Small intestine (tissue), 7 donors: ENCODE measurements at regions not wholly inside any gene's neighbourhood (a gene's known extent, or its start where the extent isn't known, plus 50 kb on each side); places are given as distances from the start of the nearest gene placed in this dataset.
"Not testable (repeated sequence)": the region's sequence is repeated elsewhere in the genome, so short reads cannot be mapped to it uniquely, and the experiment has no call there.

Experiments used
- DNase-seq, 2 donors: peaks; one replicate each; pipeline versions ENCODE4 v3.0.0 to v3.0.0-alpha.2; 2013
- FAIRE-seq: peaks from 2 replicates; lab custom pipeline; 2012; peaks lifted over from hg19 to GRCh38; lab: Jason Lieb, UNC
- H3K27ac ChIP-seq, 3 donors: one replicate each; pipeline ENCODE4 v1.5.1; 2013; ENCODE audit warnings: low read length in 2 of 3, mild to moderate bottlenecking in 2 of 3, control low read depth in 1 of 3, inconsistent platforms in 1 of 3, low read depth in 1 of 3, moderate library complexity in 1 of 3
- H3K27me3 ChIP-seq, 3 donors: one replicate each; pipeline ENCODE4 v1.6.1; 2013; ENCODE audit warnings: low read length in 3 of 3, inconsistent platforms in 1 of 3; ENCODE audit not compliant: control insufficient read depth in 3 of 3, insufficient read depth in 3 of 3
- H3K36me3 ChIP-seq, 3 donors: one replicate each; pipeline ENCODE4 v1.6.1; 2013; ENCODE audit warnings: low read length in 3 of 3, inconsistent platforms in 1 of 3, low read depth in 1 of 3, mild to moderate bottlenecking in 1 of 3, moderate library complexity in 1 of 3; ENCODE audit not compliant: control insufficient read depth in 3 of 3, insufficient read depth in 2 of 3
- H3K4me1 ChIP-seq, 3 donors: one replicate each; pipeline ENCODE4 v1.6.1; 2013; ENCODE audit warnings: low read length in 2 of 3, inconsistent platforms in 1 of 3, low read depth in 1 of 3, mild to moderate bottlenecking in 1 of 3, moderate library complexity in 1 of 3; ENCODE audit not compliant: control insufficient read depth in 3 of 3, insufficient read depth in 2 of 3
- H3K4me3 ChIP-seq, 3 donors: one replicate each; pipeline ENCODE4 v1.5.1; 2013; ENCODE audit warnings: low read length in 3 of 3, control low read depth in 1 of 3, inconsistent platforms in 1 of 3, low read depth in 1 of 3, mild to moderate bottlenecking in 1 of 3, moderate library complexity in 1 of 3
- H3K9me3 ChIP-seq, 2 donors: one replicate each; pipeline ENCODE4 v1.6.1; 2013; ENCODE audit warnings: low read depth in 1 of 2, low read length in 1 of 2; ENCODE audit not compliant: control insufficient read depth in 2 of 2, insufficient read depth in 1 of 2
- WGBS, 3 donors: extraction: QIAGEN DNeasy Blood & Tissue Kit; methylation state at CpG; one replicate each; pipeline ENCODE4 v1.1.7; 2013; 5-methylcytosine and 5-hydroxymethylcytosine counted together
- donor health status: healthy with polysubstance abuse.
- donor health status: control.
- donor health status: control.
- donor health status: Bipolar disorder and iron deficiency.
- donor health status: healthy.

DNA sequence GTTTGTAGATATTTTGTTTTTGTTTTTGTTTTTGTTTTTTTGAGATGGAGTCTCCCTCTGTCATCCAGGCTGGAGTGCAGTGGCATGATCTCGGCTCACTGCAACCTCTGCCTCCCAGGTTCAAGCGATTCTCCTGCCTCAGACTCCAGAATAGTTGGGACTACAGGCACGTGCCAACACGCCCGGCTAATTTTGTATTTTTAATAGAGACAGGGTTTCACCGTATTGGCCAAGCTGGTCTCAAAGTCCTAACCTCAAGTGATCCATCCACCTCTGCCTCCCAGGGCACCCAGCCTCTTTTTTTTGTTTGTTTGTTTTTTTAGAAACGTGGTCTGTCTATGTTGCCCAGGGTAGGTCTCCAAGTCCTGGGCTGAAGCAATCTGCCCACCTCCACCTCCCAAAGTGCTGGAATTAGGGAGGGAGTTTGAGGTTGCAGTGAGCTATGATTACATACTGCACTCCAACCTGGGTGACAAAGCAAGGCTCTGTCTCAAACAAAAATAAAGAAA is 74.7 kb upstream of the ZNF281 start:
- not testable (repeated sequence) for H3K4me3 ChIP-seq, H3K9me3 ChIP-seq, H3K4me1 ChIP-seq, H3K27me3 ChIP-seq, FAIRE-seq, H3K27ac ChIP-seq, DNase-seq, H3K36me3 ChIP-seq
- WGBS, 3 donors = 78 to 89% (median 85%) methylated on average over 7 of the region's 7 CpGs

DNA sequence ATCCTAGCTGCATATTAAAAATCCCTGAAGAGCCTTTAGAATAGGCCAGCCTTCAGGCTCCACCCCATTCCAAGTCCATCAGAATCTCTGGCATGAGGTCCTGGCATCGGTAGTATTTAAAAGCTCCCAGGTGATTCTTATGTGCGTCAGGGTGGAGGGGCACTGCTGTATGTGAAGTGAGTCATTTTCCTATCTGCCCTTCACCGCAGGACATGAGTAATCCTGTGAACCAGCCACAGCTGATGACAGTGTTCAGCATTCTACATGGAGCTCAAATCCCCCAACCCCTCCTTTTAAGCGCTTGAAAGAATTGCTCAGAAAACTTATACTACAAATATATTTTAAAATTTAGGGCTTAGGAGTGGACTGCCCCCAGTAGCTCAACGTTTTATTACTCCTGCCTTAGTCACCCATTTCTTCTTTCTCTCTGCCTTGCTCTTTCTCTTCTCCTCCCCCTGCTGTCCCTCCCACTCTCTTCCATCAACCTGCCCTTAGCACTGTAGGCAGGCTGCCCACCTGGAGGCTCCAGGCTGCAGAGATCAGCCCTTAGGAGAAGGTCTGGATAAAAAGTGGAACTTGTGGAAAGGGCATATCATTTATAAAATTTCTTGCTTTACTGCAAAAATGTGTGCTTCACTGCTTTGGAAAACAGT is 73.8 kb upstream of the ZNF281 start:
- H3K27me3 ChIP-seq = no peaks in the 10 kb centered on the region
- no peak overlapping the region for H3K27ac ChIP-seq
- H3K4me1 ChIP-seq = peaks cover 0 to 7% (median 7%) of the 10 kb centered on the region in 3 donors
- FAIRE-seq (no peak), DNase-seq (peak; percentile 53 to 74)
- no peak overlapping the region for H3K4me3 ChIP-seq
- H3K9me3 ChIP-seq = no peaks in the 10 kb centered on the region
- no peaks in the 10 kb centered on the region for H3K36me3 ChIP-seq
- WGBS, 3 donors = 14 to 26% (median 19%) methylated on average over 5 of the region's 5 CpGs

DNA sequence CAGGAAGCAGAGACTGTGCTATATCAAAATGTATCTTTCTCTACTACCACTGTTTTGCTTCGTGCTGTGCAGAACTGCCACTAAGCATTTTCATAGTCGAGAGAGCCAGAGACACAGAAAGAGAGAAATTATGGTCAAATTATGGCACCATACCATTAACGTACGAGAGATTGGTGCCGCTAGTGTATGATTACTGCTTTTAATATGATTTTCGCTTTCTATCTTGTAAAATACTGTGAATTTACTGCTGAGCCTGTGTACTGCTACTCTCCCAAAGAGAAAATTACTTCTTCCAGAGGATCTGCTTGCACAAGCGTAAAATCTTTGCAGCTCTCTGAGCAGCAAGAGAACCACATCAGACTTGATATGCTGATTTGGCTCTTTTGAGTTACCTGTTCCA is 71.1 kb upstream of the ZNF281 start:
- Histone ChIP-seq H3K27me3 (no peaks in the 10 kb centered on the region), H3K36me3 (no peaks in the 10 kb centered on the region), H3K4me1 (peaks cover 0 to 10% (median 7%) of the 10 kb centered on the region in 3 donors), H3K27ac (no peak overlapping the region), H3K4me3 (no peak overlapping the region), H3K9me3 (no peaks in the 10 kb centered on the region)
- 87 to 94% (median 89%) methylated on average over 7 of the region's 7 CpGs for WGBS, 3 donors
- FAIRE-seq = no peak
- no peak for DNase-seq

DNA sequence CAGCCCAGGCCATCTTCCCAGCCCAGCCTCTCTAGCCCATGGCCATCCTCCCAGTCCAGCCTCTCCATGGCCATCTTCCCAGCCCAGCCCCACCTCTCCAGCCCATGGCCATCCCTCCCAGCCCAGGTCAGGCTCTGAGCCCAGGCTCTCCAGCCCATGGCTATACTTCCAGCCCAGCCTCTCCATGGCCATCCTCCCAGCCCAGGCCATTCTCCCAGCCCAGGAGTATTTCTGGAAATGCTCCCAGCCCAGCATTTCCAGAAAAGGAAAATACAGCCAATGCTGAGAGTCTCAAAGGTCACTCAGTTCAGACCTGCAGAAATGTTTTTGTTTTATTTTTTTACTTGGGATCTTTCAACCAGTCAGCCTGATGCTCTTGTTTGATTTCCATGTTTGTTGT is 70.0 kb upstream of the ZNF281 start:
- Histone ChIP-seq H3K4me3 (no peak overlapping the region), H3K27me3 (no peaks in the 10 kb centered on the region), H3K27ac (no peak overlapping the region), H3K9me3 (no peaks in the 10 kb centered on the region), H3K36me3 (no peaks in the 10 kb centered on the region), H3K4me1 (peaks cover 0 to 10% (median 7%) of the 10 kb centered on the region in 3 donors)
- no peak for FAIRE-seq
- DNase-seq = no peak

DNA sequence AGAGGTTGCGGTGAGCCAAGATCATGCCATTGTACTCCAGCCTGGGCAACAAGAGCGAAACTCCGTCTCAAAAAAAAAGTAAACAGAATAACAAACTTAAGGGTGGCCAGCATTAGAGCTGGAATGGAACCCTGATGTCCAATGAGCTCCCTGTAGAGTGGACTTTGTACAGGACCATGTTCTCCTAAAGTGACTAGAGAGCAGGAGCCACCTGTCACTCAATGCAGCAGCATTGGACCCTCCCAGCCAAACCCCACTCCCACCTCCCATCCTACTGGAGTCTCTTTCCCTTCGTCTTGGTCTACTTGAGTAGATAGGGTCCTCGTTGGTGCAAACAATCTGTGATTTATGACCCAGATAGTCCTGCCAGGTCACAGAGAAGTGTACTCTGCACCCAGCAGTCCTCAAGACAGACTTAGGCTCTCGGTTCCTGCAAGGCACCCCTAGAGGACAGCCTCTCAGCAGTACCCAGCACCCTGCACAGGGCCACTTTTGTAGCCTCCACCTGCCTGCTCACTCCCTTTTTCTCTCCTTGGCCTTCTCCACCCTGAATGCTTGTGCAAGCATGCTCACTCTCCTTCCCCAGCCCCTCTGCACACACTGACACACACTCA is 69.2 kb upstream of the ZNF281 start:
- Histone ChIP-seq H3K4me1 (peaks cover 0 to 10% (median 7%) of the 10 kb centered on the region in 3 donors), H3K4me3 (no peak overlapping the region), H3K27ac (no peak overlapping the region), H3K27me3 (no peaks in the 10 kb centered on the region), H3K9me3 (no peaks in the 10 kb centered on the region), H3K36me3 (no peaks in the 10 kb centered on the region)
- WGBS, 3 donors = 51 to 79% (median 63%) methylated on average over 6 of the region's 6 CpGs
- DNase-seq (peak; percentile 31 to 66), FAIRE-seq (no peak)

DNA sequence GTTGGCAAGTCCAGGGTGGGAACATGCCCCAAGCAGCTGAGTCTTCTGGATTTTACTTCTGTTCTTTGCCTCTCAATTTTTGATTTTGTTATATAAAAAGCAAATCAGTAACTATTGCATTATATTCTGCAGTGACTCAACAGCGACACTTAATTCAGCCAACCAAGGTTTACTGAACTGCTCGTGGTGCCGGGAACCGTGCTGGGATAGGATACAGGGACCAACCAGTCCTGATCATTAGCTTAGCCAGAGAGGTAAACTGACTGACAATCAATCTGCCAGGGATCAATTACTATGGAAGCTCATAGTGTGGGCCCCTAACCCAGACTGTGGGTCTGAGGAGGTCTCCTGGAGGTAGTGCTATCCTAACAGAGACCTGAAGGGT is 68.4 kb upstream of the ZNF281 start:
- Histone ChIP-seq H3K36me3 (no peaks in the 10 kb centered on the region), H3K27me3 (no peaks in the 10 kb centered on the region), H3K27ac (peak overlapping the region in 1 of 3 donors; percentile 58), H3K4me3 (no peak overlapping the region), H3K4me1 (peaks cover 2 to 10% (median 7%) of the 10 kb centered on the region in 3 donors), H3K9me3 (no peaks in the 10 kb centered on the region)
- 94 to 97% (median 97%) methylated on average over 4 of the region's 4 CpGs for WGBS, 3 donors
- DNase-seq (no peak), FAIRE-seq (no peak)

DNA sequence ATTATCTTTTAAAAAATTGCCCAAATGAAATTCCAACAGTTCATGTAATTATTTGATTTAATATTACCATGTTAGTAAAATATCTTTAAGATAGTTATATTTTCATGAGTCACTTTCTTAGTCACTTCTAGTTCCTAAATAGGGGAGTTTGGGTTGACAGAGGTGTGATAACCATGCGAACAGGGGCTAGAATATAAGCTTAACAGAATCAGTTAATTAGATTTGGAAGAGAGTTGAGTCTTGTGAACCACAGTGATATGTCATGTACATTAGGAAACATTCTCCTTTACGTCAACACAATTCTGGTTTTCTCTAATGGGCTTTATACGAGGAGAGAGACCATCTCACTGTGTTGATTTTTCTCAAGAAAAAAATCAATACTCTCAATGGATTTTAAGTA is 64.8 kb upstream of the ZNF281 start:
- Histone ChIP-seq H3K36me3 (no peaks in the 10 kb centered on the region), H3K4me3 (no peak overlapping the region), H3K27ac (no peak overlapping the region), H3K4me1 (peaks cover 3 to 7% (median 7%) of the 10 kb centered on the region in 3 donors), H3K9me3 (no peaks in the 10 kb centered on the region), H3K27me3 (no peaks in the 10 kb centered on the region)
- FAIRE-seq (no peak), DNase-seq (no peak)
- WGBS, 3 donors = 74 to 78% (median 76%) methylated on average over 3 of the region's 3 CpGs

DNA sequence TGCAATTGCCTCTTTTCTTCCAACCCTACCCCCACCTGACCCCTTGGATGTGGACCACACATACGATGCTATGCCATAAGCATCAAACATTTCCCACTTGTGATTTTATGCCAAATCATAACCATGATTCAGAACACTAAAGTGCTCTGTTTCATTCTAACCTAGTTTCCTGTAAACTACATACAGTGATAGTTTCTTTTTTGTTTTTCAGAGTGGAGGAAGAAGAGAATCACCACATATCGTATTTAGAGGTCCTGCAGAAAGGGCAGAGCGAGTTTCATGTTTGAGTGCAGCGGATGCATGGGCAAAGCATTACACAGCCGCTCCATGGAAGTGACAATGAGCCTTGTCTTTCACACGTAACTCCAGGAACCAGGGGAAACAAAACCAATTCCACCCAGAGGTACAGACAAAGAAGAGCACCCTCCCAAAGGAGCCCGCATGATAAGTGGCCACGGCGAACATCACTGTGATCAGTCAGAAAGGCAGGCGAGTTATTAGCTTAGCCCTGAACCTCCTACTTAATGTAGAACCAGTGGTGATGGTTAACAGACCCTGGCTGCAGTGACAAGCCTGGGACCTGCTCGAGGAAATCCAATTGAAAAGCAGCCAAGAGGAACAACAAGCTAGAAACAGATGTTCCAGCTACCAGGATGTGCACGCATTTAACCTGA is 64.0 kb upstream of the ZNF281 start:
- 53 to 79% (median 60%) methylated on average over 12 of the region's 12 CpGs for WGBS, 3 donors

More for the DNA sequence above, 64.0 kb upstream of the ZNF281 start:
- no peak for FAIRE-seq
- H3K36me3 ChIP-seq = no peaks in the 10 kb centered on the region
- no peak for DNase-seq
- H3K4me1 ChIP-seq = peaks cover under 1 to 3% (median 2%) of the 10 kb centered on the region in 3 donors
- no peaks in the 10 kb centered on the region for H3K9me3 ChIP-seq
- H3K27me3 ChIP-seq = no peaks in the 10 kb centered on the region
- peak overlapping the region in 1 of 3 donors; percentile 7 for H3K27ac ChIP-seq
- H3K4me3 ChIP-seq = no peak overlapping the region
